ENCODE measurements at regions not wholly inside any gene's neighbourhood (a gene's known extent, or its start where the extent isn't known, plus 50 kb on each side); places are given as distances from the start of the nearest gene placed in this dataset.

DNA sequence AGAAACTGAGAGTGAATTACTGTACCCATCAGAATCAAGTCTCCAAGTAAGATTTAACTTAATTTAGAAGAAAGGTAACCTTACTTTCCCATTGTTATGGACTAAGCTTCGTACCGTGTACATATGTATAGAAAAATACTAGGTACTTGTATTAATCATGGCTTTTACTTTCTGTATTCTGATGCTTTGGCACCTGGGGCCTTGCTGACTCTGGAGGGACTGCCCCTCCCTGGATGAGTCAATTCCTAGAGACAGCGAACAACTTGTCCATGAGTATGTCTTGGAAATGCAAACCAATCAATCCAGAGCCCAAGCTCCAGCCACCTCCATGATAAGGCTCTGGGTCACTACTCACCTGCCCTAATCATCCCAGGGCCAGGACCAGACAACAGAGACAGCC, 50.0 kb upstream of the DGKG start (continued):
- TF ChIP-seq NFATC4 (CRISPR knock-in tag; IDR thresholded peaks at IDR 0.05) (no peak), PRDM15 (CRISPR knock-in tag; IDR thresholded peaks at IDR 0.05) (no peak), ZNF138 (CRISPR knock-in tag; conservative IDR thresholded peaks at IDR 0.05) (no peak), JUN (CRISPR knock-in tag; IDR thresholded peaks at IDR 0.05) (no peak), SP1 (CRISPR knock-in tag; conservative IDR thresholded peaks at IDR 0.05) (no peak), CREB1 (CRISPR knock-in tag; IDR thresholded peaks at IDR 0.05) (no peak), RELA (CRISPR knock-in tag; IDR thresholded peaks at IDR 0.05; ENCODE audit: borderline replicate concordance) (no peak), PRRX2 (CRISPR knock-in tag; IDR thresholded peaks at IDR 0.05) (no peak), ZNF121 (CRISPR knock-in tag; IDR thresholded peaks at IDR 0.05) (no peak)
- TF ChIP-seq, protein P1, sequence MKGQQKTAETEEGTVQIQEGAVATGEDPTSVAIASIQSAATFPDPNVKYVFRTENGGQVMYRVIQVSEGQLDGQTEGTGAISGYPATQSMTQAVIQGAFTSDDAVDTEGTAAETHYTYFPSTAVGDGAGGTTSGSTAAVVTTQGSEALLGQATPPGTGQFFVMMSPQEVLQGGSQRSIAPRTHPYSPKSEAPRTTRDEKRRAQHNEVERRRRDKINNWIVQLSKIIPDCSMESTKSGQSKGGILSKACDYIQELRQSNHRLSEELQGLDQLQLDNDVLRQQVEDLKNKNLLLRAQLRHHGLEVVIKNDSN (CRISPR knock-in tag; IDR thresholded peaks at IDR 0.05), result no peak
- TF ChIP-seq, protein P2, sequence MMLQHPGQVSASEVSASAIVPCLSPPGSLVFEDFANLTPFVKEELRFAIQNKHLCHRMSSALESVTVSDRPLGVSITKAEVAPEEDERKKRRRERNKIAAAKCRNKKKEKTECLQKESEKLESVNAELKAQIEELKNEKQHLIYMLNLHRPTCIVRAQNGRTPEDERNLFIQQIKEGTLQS (CRISPR knock-in tag; conservative IDR thresholded peaks at IDR 0.05), result no peak

Measured in WTC11 (cell line).